CD4-positive, alpha-beta T cell treated with Interleukin-4 for 4 hours (primary cell): ENCODE measurements at regions not wholly inside any gene's neighbourhood (a gene's known extent, or its start where the extent isn't known, plus 50 kb on each side); places are given as distances from the start of the nearest gene placed in this dataset.
"Not testable (repeated sequence)": the region's sequence is repeated elsewhere in the genome, so short reads cannot be mapped to it uniquely, and the experiment has no call there.

ENCODE experiments used
- DNase-seq: peaks from one replicate; pipeline ENCODE4 v3.0.0-alpha.2; 2020

DNA sequence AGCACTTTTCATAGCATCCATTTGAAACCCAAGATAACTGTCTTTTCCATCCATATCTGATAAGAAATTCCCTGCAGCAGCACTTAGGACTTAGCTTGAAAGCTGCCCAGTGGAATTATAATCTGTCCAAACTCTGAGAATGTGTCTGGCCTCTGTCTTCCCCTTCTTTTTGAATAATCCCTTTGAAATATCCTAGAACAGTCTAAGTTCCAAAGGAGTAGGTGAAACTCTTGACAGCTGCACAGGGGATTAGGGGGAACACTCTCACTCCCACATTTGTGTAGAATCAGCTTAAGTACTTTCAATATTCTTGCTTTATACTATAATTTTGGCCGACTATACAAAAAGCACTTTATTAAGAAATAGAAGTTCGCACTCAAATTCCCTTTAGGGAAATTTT is 157.7 kb downstream of the PAPSS1 start:
- no peak for DNase-seq

DNA sequence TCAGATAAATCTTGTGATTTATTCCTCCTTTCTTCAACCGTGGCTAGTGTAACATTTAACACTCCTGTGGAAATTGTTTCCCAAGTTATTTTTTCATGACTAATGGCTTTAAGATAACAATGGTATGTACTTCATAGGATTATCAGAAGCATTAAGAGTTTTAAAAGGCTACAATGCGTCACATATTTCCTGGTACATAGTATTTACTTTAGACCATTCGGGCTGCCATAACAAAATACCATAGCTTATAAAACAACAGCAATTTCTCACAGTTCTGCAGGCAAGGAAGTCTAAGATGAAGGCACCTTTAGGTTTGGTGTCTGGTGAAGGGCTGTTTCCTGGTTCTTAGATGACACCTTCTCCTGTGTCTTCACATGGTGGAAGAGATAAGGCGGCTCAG is 158.6 kb downstream of the PAPSS1 start:
- DNase-seq: no peak

DNA sequence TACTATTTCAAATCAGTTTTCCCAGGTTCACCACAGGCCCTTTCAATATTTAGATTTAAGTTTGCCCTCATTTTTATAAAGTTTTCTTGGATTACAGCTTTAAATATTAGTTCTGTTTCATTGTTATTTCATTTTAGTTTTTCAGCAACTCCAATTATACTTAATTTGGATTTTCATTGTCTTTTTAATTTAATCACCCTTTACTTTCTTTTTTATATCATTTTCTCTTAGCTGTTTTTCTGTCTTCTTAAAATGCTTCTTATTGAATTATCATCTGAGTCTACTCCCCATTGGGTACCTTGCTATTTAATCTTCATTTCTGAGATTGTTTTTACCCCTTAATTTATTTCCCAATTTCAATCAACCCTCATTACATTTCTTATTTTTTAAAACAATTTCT is 160.4 kb downstream of the PAPSS1 start:
- no peak for DNase-seq

DNA sequence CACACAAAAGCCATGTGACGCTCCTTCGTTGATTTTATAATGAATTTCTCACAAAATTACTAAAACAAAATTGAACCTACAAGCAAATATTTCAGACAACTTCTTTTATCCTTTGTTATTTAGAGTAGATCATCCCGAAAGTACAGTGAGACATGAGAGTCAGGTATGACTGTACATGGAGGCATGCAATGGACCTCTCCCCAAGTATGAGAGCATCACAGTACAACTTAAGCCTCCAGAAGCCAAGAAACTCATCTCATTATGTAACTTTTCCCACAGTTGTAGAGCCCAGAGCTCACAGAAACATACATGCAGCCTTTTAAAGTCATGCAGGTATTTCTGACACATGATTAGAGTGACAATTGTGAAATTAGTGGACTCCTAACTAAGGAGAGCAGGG is 167.7 kb downstream of the PAPSS1 start:
- DNase-seq: no peak

DNA sequence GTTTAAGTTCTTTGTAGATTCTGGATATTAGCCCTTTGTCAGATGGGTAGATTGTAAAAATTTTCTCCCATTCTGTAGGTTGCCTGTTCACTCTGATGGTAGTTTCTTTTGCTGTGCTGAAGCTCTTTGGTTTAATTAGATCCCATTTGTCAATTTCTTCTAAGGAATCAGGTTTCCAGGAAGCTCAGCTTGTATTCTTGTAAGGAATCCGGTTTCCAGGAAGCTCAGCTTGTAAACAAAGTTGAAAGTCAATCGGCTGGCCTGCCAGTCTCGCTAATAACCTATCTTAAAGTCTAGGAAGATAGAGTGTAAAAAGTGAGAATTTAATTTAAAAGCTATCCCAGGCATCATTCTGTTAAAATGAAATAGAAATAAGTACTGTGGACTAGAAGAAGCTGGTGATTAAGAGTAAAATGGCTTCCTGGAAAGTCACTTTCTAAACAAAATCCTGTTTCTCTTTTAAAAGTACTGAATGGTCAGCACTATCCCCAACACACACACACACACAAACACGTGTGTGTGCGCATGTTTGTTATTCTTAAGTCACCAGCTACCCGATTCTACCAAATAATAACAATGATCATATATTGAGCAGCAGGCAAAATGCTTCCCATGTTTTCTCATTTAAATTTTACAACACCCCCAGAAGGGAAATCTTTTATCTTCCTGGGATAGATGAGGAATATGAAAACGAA is 171.7 kb downstream of the PAPSS1 start:
- DNase-seq: no peak

DNA sequence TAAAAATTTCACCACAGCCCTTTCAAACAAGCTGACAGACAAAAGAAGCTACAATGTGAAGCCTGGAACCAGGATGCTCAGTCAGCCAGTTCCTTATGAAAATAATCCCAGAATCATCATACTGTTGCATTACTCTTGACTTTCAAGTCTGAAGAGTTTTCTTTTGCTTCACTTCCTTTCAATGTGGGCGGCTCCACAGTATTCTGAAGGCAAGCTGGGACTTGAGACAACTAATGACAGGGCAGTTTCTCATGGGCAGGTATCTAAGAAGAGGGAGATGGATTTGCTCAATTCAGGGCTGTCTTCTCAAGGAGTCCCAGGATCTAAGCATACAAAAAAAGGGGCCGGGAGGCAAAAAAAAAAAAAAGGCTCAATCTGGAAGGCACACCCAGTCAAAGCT is 173.4 kb downstream of the PAPSS1 start:
- DNase-seq: no peak

DNA sequence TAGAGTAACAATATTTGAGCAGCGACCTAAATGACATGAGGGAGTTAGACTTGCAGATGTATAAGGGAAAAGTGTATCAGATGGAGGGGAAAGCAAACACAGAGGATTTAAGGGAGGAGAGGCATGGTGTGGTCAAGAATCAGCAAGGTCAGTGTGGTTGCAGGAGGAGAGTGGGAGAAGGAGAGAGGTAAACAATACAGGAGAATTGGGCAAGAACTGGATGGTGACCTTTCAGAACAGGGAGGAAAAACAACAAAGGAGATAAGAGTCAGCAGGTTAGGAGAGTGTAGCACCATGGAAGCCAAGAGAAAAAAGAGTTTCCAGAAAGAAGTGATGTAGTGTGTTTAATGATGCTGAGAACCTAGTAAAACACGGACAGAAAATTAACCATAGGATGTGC is 178.5 kb downstream of the PAPSS1 start:
- no peak for DNase-seq

DNA sequence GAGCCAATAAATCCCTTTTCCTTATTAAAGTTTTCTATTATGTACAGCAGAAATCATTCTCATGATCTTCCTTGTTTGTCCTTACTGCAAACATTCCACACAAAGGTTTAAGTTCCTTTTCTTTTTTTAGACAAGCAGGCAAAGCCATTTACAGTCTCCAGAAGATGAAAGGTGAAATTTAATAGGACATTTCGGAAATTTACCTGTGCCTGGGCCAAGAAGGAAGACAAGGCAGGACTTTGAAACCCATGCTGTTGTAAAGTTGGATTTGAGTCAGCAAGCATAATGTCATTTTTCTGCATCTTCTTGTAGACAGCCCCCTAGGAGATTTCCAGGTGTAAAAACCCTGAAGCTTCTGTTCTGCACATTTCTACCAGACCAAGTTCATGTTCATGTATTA is 188.1 kb downstream of the PAPSS1 start:
- DNase-seq: no peak

DNA sequence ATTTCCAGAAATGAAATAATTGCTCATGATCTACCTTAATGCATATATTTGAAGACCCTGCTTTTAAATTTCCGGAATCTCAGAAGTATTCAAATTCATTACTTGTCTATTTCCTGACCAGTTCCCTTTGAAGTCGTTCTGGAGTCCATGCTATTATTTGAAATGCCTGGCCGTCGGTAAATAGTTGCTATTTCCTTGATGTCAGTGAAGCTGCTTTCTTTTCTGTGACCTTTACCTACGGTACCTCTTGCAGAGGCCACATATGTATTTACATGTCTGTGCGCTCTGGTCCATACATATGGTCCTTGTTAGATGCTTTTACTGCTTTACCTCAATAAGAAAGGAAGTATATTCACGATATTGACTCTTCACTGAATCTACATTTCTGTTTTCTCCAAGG is 199.7 kb downstream of the PAPSS1 start:
- no peak for DNase-seq

DNA sequence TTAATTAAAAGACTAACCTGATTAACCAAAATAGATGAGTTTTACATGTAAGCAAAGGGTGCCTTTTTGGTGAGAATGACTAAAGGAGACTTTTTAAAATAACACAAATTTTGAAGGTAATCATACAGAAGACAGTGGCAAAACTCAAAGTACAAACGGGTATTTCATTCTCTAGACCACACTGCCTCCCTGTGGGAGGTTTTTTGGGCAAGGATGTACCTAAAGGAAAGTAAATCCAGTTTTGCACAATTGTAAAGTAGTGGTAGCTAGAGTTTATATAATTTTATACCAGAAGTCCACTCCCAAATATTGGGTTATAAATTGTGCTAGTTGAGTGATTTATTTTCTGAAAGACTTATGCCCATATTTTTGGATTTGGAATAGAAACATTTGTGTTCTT is 201.0 kb downstream of the PAPSS1 start:
- DNase-seq: no peak

DNA sequence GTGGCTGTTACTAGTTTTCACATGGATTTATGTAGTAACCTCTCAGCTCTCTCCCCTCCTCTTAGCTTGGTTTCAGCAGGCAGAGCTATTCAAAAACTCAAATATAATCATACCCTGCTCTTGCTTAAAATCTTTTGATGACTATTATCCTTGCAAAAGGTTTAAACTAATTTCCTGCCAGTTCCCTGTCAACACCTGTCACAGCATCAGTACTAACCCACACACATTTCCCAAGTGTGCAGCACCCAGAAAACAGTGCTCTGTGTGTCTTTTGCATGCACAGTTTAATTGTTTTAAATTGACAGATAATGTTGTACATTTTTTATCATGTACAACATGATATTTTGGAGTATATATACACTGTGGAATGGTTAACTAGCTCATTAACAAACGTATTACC is 202.0 kb downstream of the PAPSS1 start:
- DNase-seq: no peak

DNA sequence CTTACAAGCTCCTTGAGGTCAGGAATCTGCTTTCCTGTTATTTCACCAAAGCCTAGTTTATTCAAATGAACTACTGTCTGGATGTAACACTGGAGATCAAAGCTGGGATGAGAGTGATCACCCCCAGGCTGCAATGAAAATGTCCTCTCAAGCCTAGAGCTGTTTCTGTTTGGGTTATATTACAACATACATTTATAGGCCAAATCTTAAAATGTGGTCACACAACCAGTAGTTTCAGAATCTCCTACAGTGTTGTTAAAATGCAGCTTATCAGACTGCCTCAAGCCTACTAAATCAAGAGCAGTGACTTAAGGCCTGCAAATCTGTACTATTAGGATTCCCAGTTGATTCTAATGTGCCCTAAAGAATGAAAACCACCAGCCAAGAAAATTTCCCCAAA is 207.5 kb downstream of the PAPSS1 start:
- no peak for DNase-seq

DNA sequence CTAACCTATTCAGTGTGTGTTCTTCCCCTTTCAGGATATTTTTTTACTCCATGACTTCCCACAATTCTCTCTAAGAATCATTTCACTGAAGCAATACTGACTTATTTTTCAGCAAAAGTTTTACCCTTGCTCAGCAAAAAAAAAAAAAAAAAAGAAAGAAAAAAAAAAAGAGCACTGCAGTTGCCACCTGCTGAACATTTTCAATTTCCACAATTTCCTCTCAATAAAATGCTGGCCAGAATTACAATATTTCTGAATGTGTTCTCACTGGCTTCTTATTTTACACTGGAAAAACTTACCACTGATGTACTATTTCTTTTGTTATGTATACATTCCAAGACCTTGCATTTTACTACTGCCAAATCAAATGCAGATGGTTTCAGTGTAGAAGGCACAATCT is 210.4 kb downstream of the PAPSS1 start:
- DNase-seq: no peak

DNA sequence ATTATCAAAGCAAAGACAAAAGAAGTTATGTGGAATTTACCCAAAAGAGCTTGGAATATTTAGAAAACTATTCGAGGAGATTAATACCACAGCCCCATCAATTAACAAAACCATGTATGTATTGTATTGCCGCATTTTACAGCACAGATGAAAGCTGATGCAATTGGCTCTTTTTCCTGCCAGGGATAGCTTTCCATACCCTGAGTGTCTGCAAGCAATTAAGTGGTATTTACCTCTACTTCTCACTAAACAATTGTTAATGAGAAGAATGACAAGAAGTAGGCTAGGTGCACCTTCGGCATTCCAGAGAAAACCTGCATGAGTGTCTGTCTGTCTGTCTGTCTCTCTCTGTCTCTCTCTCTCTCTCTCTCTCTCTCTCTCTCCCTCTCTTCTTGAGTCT is 219.5 kb downstream of the PAPSS1 start:
- no peak for DNase-seq

DNA sequence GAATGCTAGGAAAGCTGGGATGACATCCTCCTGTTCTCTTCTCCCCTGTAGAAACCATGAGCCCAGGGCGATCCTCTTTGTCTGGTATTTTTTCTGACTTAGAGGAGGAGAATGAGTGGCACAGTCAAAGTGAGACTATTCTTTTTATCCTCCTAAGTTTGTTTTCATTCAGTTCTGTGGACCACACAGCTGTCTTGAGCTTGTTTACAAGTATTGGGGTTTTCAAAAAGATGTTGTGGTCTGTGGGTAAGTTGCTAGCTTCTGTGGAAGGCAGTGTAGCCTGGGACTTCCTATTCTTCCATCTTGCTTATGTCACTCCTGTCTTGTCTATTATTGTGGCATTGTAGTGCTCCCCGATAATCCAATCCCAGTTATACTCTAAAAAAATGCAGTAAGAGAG is 223.0 kb downstream of the PAPSS1 start:
- no peak for DNase-seq

DNA sequence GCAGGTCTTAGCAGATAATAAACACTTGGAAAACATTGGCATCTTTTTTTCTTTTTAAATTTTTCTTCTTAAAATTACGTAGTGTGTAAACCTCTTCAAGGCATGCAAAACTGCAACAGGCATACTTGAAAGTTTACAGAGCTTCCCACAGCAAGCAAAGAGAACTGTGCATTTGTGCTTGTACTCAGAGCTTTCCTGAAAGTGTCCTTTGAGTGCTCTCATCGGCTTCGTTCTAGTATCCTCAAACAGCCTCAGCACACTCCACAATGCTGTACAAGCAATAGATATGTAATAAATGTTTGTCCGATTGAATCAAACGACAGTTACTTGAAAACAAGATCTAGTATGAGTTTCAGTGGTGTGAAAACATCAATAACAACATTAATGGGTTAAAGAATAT is 227.5 kb downstream of the PAPSS1 start:
- no peak for DNase-seq

DNA sequence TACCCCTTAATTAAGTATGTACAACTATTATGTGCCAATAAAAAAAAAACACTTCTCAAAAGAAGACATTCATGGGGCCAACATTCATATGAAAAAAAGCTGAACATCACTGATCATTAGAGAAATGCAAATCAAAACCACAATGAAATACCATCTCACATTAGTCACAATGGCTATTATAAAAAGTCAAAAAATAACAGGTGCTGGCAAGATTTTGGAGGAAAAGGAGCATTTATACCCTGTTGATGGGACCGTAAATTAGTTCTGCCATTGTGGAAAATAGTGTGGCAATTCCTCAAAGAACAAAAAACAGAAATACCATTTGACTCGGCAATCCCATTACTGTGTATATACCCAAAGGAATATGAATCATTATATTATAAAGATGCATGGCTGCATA is 229.9 kb downstream of the PAPSS1 start:
- DNase-seq: no peak

DNA sequence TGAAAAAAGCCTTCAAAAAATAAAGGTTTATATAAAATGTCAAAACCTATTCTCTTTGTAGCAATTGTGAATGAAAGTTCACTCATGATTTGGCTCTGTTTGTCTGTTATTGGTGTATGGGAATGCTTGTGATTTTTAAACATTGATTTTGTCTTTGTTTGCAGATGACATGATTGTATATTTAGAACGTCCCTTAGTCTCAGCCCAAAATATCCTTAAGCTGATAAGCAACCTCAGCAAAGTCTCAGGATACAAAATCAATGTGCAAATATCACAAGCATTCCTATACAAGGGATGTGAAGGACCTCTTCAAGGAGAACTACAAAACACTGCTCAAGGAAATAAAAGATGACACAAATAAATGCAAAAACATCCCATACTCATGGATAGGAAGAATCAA is 236.4 kb downstream of the PAPSS1 start:
- DNase-seq: not testable (repeated sequence)

DNA sequence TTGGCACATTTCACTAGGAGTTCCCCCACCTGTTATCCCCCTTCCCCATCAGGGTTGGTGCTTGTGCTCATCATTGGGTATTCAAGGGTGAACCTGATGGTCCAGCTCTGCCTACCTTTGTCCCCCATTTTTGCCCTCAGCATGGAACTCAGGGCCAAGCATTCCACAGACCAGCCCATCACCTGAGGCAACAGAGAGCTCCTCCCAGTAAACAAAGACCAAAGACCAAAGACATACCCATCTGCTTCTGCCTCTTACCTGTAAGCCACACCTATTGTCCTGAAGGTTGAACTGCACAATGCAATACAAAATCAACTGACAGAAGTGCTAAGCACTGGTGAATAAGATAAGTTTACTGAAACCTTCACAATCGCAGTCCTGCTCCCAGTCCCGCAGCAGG is 237.5 kb downstream of the PAPSS1 start:
- DNase-seq: no peak

DNA sequence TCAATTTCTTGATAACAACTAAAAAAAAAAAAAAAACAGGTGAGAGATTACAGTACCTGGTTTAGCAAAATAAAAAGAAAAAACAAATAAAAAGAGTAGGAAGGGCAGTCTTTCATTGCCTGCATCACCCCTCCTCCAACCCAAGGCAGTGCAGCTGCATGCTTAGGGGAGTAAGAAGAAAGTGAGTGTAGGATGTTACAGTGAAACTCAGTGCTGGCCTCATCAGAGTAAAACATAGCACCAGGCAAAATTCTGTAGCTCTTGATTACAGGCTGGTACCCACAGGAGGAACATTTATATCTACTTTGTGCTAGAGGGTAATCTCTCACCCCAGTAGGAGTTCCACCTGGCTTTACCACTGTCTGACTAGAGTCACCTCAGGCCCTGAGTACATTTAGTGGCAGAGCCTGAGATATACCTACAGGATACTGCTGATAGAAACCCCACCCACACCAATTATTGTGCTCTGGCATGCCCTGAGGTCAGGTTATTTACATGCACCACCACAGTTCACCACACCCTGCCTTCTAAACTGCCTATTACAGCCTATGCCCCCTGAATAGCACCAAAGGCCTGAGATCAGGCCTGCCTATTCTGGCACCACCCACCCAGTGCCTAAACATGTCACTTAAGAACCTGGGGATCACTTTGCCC is 241.6 kb downstream of the PAPSS1 start:
- no peak for DNase-seq

DNA sequence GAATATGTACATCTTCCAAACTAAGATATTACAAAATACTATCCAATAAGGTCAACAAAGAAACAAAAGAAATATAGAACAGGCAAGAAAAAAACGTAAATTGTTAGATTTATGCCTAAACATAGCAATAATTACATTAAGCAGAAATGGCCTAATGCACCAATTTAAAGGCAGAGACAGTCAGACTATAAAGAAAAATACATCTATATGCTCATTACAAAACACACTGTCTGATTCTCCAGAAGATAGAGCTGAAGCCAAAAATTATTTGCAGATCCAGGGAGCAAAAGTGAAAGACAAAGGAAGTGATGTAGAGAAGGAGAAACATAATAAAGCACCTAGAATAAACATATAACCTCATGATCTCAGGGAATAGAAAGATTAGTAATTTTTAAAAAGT is 246.9 kb downstream of the PAPSS1 start:
- DNase-seq: no peak

DNA sequence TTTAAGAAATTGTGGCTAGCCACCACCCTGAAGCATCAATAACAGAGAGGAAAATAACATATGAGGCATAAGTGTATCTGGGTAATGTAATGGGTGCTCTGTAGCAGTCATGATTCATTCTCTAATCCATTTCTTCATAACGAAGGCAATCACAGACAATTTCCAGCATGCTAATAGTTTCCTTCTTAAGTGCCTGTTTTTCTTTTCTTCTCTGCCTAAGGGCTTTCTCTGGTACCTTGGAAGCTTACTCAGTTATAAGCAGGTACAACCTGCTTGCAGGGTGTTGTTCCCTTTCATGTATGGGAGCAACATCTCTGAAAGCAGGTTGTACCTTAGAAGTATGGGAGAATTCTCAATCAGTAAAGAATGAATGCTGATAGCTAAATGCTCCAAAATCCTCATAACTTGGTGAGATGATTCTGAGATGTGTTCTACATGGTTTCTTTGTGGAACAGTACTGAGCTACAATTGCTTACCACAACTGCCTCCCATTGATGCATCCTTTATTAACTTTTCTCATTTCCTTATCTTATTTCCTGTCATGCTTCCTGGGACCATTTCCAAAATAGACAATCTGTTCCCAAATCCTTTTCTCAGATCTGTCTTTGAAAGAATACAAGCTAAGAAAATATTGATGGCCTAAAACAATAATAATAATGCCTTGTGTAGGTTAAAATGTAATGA is 247.6 kb downstream of the PAPSS1 start:
- no peak for DNase-seq

DNA sequence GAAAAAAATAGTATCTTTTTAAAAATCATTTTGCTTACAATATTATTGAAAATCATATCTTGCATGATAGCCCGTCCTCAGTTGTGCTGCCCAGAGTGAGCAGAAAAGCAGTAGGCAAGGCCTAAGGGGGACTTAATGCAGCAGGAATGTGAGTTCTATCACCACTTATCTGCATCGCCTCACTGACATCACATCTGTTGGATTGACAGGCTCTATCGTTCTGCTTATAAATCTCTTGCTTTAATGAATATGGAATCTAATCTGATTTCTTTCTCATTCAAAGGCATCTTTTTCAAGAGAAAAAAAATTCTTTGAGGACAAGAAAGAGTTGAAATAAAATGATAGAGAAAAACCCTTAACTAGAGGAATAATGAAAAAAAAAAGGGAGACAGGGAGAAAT is 249.9 kb downstream of the PAPSS1 start:
- no peak for DNase-seq

DNA sequence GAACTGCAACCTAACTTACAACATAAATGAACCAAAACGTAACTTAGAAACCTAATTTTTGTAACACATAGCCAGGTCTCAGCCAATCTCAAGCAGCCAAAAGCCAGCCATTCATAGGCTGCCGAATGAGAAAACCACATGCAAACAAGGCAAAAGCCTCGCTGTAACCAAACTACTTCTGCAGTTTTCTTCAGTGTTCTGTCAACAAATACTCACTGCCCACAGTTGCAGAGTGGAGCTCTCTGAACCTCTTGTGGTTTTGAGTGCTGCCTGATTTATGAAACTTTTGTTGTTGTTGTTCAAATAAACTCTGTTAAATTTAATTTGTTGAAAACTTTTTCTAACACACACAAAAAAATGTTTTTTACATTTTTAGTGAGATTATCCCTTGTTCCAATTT is 251.2 kb downstream of the PAPSS1 start:
- DNase-seq: no peak

DNA sequence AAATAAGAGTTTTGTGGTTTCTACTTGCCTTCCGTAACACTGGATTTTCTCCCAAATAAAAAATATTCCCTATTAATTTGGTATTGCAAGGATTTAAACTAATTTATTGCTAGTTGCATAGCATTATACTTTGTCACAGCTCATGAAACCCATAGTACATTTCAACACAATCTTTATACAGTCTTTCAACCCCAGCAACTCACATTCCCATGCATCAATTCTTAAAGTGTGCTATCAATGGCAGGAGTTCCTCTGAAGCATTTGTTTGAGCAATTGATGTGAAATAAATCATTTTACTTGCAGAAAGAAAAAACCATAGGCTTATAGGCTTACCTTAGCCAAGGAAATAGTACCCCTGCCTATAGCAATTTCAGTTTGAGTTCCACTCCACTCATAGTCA is 251.9 kb downstream of the PAPSS1 start:
- DNase-seq: no peak
